ENCODE measurements at regions not wholly inside any gene's neighbourhood (a gene's known extent, or its start where the extent isn't known, plus 50 kb on each side); places are given as distances from the start of the nearest gene placed in this dataset.

DNA sequence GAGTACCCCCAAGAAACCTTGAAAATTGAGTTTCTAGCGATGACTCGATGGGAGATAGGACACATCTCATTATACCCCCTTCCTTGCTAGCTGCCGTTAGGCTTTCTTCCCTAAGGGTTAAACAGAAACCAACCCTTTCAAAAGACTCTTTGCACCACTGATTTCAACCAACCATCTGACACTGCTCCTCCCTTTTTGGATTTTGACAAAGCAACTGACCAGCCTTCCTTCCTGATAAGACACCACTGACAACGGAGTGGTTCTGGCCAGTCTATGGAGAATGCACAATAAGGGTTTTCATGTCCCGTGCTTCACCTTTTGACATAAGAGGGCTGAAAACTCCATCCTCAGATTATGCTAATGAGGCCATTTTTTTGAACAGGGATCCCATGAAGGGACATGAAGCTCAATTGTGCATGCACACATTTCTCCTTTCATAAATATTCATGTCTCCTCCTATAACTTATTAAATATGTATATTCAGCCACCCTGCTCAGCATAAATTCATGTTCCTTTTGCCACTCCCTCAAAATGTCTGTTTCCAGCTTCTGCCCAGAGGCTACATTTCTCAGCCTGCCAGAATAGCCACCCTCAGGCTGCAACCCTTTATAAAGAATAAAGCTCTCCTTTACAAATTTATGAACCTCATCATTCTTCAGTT lies 52.8 kb upstream of the SLC35F5 start:
- Mint-ChIP-seq H3K27ac (ENCODE audit: unreplicated experiment) (no peak overlapping the region), H3K36me3 (ENCODE audit: low read depth) (no peaks in the 10 kb centered on the region), H3K4me1 (peaks cover 10% of the 10 kb centered on the region), H3K9me3 (peaks cover 9% of the 10 kb centered on the region), H3K27me3 (ENCODE audit: low read depth) (no peaks in the 10 kb centered on the region), H3K4me3 (no peak overlapping the region)
- TF ChIP-seq, protein P1, sequence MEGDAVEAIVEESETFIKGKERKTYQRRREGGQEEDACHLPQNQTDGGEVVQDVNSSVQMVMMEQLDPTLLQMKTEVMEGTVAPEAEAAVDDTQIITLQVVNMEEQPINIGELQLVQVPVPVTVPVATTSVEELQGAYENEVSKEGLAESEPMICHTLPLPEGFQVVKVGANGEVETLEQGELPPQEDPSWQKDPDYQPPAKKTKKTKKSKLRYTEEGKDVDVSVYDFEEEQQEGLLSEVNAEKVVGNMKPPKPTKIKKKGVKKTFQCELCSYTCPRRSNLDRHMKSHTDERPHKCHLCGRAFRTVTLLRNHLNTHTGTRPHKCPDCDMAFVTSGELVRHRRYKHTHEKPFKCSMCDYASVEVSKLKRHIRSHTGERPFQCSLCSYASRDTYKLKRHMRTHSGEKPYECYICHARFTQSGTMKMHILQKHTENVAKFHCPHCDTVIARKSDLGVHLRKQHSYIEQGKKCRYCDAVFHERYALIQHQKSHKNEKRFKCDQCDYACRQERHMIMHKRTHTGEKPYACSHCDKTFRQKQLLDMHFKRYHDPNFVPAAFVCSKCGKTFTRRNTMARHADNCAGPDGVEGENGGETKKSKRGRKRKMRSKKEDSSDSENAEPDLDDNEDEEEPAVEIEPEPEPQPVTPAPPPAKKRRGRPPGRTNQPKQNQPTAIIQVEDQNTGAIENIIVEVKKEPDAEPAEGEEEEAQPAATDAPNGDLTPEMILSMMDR (conservative IDR thresholded peaks at IDR 0.05) = no peak
- no peak for DNase-seq (ENCODE audit: low read depth, low spot score)

DNA sequence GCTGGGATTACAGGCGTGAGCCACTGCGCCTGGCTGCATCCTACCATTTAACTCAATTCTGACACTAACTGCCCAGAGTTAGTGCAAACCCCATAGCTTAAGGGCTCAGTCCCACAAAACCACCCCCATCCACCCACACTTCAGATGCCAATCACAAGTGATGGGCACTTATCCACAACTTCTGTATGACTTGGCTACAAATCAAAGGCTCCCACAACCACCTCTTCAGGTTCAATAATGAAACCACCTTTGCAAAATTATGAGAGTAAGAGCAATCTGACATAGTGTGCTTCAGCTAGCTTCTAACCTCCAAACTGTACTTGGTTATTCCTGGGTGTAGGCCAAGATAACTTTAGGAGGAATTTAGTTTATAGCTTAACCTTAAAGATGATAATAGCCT lies 51.3 kb upstream of the SLC35F5 start:
- TF ChIP-seq, protein P1 (conservative IDR thresholded peaks at IDR 0.05) = no peak
- no peak for DNase-seq (ENCODE audit: low read depth, low spot score)
- Mint-ChIP-seq H3K4me3 (no peak overlapping the region), H3K27me3 (ENCODE audit: low read depth) (no peaks in the 10 kb centered on the region), H3K4me1 (peaks cover 10% of the 10 kb centered on the region), H3K9me3 (peaks cover 9% of the 10 kb centered on the region), H3K36me3 (ENCODE audit: low read depth) (no peaks in the 10 kb centered on the region), H3K27ac (ENCODE audit: unreplicated experiment) (no peak overlapping the region)

DNA sequence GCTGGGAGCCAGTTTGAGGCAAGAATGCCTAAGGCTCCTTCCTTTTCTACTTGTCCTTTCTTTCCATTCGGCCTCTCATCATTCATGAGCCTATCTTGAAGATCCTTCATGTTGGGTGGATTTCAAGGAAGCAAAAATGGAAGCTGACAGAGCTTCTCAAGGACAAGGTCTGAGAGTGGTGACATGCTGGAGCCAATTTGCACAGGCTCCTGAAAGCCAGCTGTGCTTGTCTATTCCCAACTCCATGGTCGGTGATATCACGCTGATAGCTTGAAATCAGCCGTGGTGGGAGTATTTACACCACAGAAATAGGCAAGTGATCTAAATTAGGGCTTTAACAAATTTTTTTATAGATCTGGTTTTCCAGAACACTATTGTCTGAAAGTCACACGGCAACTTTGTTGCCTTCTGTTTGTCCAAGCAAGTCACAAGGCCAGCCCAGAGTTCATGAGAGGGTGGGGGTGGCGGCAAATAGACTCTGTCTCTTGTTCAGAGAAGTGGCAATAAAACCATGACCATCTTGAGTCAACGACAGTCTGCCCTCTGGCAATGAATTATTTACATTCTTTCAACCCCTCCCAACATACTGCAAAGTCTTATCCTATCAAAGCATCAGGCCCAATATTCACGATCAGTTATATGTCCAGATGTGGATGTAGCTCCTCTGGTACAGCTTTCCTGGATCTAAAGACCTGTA lies 49.9 kb upstream of the SLC35F5 start:
- H3K4me1 Mint-ChIP-seq = peaks cover 4% of the 10 kb centered on the region
- no peak overlapping the region for H3K4me3 Mint-ChIP-seq
- H3K27ac Mint-ChIP-seq (ENCODE audit: unreplicated experiment) = peak overlapping the region; percentile 59
- no peaks in the 10 kb centered on the region for H3K36me3 Mint-ChIP-seq (ENCODE audit: low read depth)
- no peaks in the 10 kb centered on the region for H3K27me3 Mint-ChIP-seq (ENCODE audit: low read depth)
- DNase-seq (ENCODE audit: low read depth, low spot score) = no peak
- peaks cover 9% of the 10 kb centered on the region for H3K9me3 Mint-ChIP-seq
- TF ChIP-seq, protein P1 (conservative IDR thresholded peaks at IDR 0.05) = no peak
